ENCODE measurements at regions not wholly inside any gene's neighbourhood (a gene's known extent, or its start where the extent isn't known, plus 50 kb on each side); places are given as distances from the start of the nearest gene placed in this dataset.

DNA sequence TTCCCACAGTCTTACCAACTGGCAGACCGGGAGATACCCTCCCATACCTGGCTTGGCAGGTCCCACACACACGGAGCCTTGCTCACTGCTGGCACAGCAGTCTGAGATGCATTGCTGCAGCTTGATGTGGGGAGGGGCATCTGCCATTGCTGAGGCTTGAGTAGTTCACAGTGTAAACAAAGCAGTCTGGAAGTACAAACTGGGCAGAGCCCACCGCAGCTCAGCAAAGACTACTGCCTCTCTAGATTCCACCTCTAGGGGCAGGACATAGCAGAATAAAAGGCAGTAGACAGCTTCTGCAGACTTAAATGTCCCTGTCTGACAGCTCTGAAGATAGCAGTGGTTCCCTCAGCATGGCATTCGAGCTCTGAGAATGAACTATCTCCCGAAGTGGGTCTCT lies 69.6 kb upstream of the RELN start:
- no peak for DNase-seq
- Mint-ChIP-seq H3K4me1 (ENCODE audit: low read depth) (no peaks in the 10 kb centered on the region), H3K36me3 (ENCODE audit: low read depth) (no peaks in the 10 kb centered on the region), H3K27ac (no peak overlapping the region), H3K9me3 (no peaks in the 10 kb centered on the region), H3K4me3 (no peak overlapping the region), H3K27me3 (peaks cover 8% of the 10 kb centered on the region)
- intact Hi-C loops (cut with micrococcal nuclease), result no loop called here
- no peak for ATAC-seq
- TF ChIP-seq, protein P1, sequence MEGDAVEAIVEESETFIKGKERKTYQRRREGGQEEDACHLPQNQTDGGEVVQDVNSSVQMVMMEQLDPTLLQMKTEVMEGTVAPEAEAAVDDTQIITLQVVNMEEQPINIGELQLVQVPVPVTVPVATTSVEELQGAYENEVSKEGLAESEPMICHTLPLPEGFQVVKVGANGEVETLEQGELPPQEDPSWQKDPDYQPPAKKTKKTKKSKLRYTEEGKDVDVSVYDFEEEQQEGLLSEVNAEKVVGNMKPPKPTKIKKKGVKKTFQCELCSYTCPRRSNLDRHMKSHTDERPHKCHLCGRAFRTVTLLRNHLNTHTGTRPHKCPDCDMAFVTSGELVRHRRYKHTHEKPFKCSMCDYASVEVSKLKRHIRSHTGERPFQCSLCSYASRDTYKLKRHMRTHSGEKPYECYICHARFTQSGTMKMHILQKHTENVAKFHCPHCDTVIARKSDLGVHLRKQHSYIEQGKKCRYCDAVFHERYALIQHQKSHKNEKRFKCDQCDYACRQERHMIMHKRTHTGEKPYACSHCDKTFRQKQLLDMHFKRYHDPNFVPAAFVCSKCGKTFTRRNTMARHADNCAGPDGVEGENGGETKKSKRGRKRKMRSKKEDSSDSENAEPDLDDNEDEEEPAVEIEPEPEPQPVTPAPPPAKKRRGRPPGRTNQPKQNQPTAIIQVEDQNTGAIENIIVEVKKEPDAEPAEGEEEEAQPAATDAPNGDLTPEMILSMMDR (IDR thresholded peaks at IDR 0.05), result no peak
- ChIA-PET CTCF (no interaction called here), POLR2A (interaction anchor here (0.6 kb wide), 1 partner anchor 15 kb away, joined by 3 read pairs; no protein-coding TSS in a partner anchor)

DNA sequence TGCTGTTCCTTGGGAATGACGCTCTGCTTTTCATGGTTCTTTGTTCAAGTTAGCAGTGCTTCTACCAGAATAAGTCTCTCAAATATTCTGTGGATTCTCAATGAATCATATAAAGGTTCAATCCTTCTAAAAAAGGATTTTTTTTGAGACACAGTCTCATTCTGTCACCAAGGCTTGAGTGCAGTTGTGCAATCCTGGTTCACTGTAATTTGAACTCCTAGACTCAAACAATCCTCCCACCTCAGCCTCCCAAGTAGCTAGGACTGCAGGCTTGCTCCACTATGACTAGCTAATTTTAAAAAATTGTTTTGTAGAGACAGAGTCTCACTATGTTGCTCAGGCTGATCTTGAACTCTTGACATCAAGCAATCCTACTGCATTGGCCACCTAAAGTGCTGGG lies 64.9 kb upstream of the RELN start:
- CTCF ChIA-PET, result no interaction called here
- Mint-ChIP-seq H3K4me1 (ENCODE audit: low read depth) (no peaks in the 10 kb centered on the region), H3K36me3 (ENCODE audit: low read depth) (no peaks in the 10 kb centered on the region), H3K27me3 (peaks cover 11% of the 10 kb centered on the region), H3K4me3 (no peak overlapping the region), H3K27ac (no peak overlapping the region), H3K9me3 (no peaks in the 10 kb centered on the region)
- DNase-seq, result no peak
- TF ChIP-seq, protein P1 (IDR thresholded peaks at IDR 0.05), result no peak
- POLR2A ChIA-PET, result no interaction called here
- intact Hi-C loops (cut with micrococcal nuclease), result no loop called here
- no peak for ATAC-seq

DNA sequence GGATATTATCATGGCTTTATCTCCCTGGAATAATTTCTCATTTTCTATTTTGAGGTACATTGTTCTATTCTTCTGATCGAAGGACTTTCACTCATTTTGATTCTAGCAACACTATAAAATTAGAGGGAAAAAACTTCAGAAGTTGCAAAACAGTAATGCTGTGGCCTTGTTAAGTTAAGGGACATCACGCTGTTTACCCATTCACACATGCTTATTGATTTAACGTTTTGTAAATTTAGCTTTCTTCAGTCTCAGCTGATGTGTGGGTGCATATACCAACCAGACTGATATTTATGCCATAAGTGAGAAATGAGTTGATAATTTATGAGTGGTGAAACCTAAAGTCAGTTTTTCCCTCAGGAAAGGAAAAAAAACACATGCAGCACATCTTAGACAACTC lies 63.5 kb upstream of the RELN start:
- no peak overlapping the region for H3K4me3 Mint-ChIP-seq
- ATAC-seq (no peak), DNase-seq (no peak)
- intact Hi-C loops (cut with micrococcal nuclease), result no loop called here
- no peaks in the 10 kb centered on the region for H3K36me3 Mint-ChIP-seq (ENCODE audit: low read depth)
- POLR2A ChIA-PET, result no interaction called here
- H3K27ac Mint-ChIP-seq, result no peak overlapping the region
- CTCF ChIA-PET, result no interaction called here
- no peaks in the 10 kb centered on the region for H3K9me3 Mint-ChIP-seq
- H3K4me1 Mint-ChIP-seq (ENCODE audit: low read depth), result no peaks in the 10 kb centered on the region
- TF ChIP-seq, protein P1 (IDR thresholded peaks at IDR 0.05), result no peak
- peaks cover 8% of the 10 kb centered on the region for H3K27me3 Mint-ChIP-seq

DNA sequence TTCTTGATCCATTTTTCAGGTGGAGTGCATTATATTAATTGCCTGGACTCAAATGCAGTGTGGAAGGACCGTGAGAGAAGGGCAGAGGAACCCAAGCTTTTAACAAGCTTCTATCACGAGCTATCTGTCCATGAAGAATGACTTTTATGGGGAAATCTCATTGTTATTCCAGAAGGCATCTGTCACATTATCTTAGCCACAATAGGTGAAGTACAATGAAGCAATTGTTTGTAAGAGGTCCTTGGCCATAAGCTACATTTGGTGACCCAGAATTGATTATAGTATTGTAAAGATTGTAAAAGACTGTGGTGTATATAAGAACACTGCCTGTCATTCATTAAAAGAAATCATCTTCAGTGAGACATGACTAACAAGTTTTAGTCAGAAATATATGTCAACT lies 58.6 kb upstream of the RELN start:
- DNase-seq, result no peak
- Mint-ChIP-seq H3K4me1 (ENCODE audit: low read depth) (no peaks in the 10 kb centered on the region), H3K36me3 (ENCODE audit: low read depth) (no peaks in the 10 kb centered on the region), H3K27ac (no peak overlapping the region), H3K27me3 (peaks cover 9% of the 10 kb centered on the region), H3K4me3 (no peak overlapping the region), H3K9me3 (no peaks in the 10 kb centered on the region)
- no peak for ATAC-seq
- intact Hi-C loops (cut with micrococcal nuclease), result no loop called here
- ChIA-PET CTCF (no interaction called here), POLR2A (no interaction called here)
- TF ChIP-seq, protein P1 (IDR thresholded peaks at IDR 0.05), result no peak

DNA sequence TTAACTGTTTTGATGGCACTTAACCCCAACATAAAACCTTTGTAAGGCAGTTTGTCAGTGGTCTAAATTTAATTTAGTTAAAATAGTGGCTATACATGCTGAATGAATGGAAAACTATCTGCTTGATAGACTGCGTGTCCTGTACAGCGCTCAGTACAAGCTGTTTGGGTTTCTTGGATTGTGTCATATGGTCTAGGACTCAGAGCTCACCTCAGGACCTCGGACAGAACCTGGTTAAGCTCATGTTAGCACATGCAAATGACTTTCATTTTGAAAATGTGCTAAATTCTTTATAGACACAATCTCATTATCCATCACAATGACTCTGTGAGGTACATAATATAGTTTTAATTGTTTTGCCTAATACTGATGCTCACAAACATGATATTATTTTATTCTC lies 55.7 kb upstream of the RELN start:
- no peaks in the 10 kb centered on the region for H3K9me3 Mint-ChIP-seq
- no peaks in the 10 kb centered on the region for H3K4me1 Mint-ChIP-seq (ENCODE audit: low read depth)
- DNase-seq (no peak), ATAC-seq (no peak)
- no peak overlapping the region for H3K27ac Mint-ChIP-seq
- H3K27me3 Mint-ChIP-seq, result peaks cover 8% of the 10 kb centered on the region
- TF ChIP-seq, protein P1 (IDR thresholded peaks at IDR 0.05), result no peak
- intact Hi-C loops (cut with micrococcal nuclease), result no loop called here
- no peak overlapping the region for H3K4me3 Mint-ChIP-seq
- POLR2A ChIA-PET, result no interaction called here
- CTCF ChIA-PET, result no interaction called here
- H3K36me3 Mint-ChIP-seq (ENCODE audit: low read depth), result no peaks in the 10 kb centered on the region
